ENCODE measurements at regions not wholly inside any gene's neighbourhood (a gene's known extent, or its start where the extent isn't known, plus 50 kb on each side); places are given as distances from the start of the nearest gene placed in this dataset.

- TF ChIP-seq NKRF (conservative IDR thresholded peaks at IDR 0.05) (no peak), KAT2A (conservative IDR thresholded peaks at IDR 0.05; ENCODE audit: control insufficient read depth, low read depth, low read length) (no peak)
Observed at GRCh38 chr16:86447228-86447627, 63.1 kb upstream of the FOXF1 start (continued).

- ChIA-PET CTCF (no interaction called here), POLR2A (no interaction called here), RAD21 (ENCODE audit: unreplicated experiment) (no interaction called here), SMC1A (ENCODE audit: uncharacterized antibody, unreplicated experiment) (no interaction called here)
- Histone ChIP-seq H3K27ac (ENCODE audit: control insufficient read depth, insufficient read depth) (no peak overlapping the region), H3K4me1 (ENCODE audit: control insufficient read depth, insufficient read depth, low read length) (no peaks in the 10 kb centered on the region), H3K36me3 (ENCODE audit: control insufficient read depth in 2 of 2, insufficient read depth in 2 of 2, low read length in 1 of 2) (no peaks in the 10 kb centered on the region), H3K27me3 (replicated peaks in 1 of 2; ENCODE audit: control insufficient read depth in 2 of 2, insufficient read depth in 2 of 2, low read length in 1 of 2) (peaks cover under 1 to 4% of the 10 kb centered on the region in 2 experiments; a peak in 3 of 4 replicates), H3K4me2 (ENCODE audit: control insufficient read depth, insufficient read depth) (no peak overlapping the region), H3K9me3 (replicated peaks; ENCODE audit: control insufficient read depth, insufficient read depth, low read length) (no peaks in the 10 kb centered on the region), H3K4me3 (no peak overlapping the region), H3K9ac (ENCODE audit: control insufficient read depth, insufficient read depth, low read length) (no peak overlapping the region), H3K79me2 (ENCODE audit: control insufficient read depth, insufficient read depth, low read length) (no peaks in the 10 kb centered on the region), H2AFZ (ENCODE audit: control insufficient read depth, low read depth, low read length) (no peak overlapping the region), H4K20me1 (ENCODE audit: control insufficient read depth, insufficient read depth) (no peaks in the 10 kb centered on the region)
- no TSS peak for BruUV-seq (replicated peaks)
- in situ Hi-C loops (cut with MboI) (no loop called here), intact Hi-C loops (cut with micrococcal nuclease; ENCODE audit: unreplicated experiment) (no loop called here)
- no peak for DNase-seq (ENCODE audit: low read depth, low spot score)
- WGBS (ENCODE audit: insufficient coverage, insufficient replicate concordance, low lambda C conversion rate, missing lambda C conversion rate) = 24% methylated on average over 11 of the region's 11 CpGs
- no peak for FAIRE-seq
- ATAC-seq = no peak
- TF ChIP-seq ZZZ3 (IDR thresholded peaks at IDR 0.05; ENCODE audit: control insufficient read depth, insufficient read length, low read depth) (no peak), ATF2 (IDR thresholded peaks at IDR 0.05; ENCODE audit: low read length) (no peak), IKZF1 (conservative IDR thresholded peaks at IDR 0.05) (no peak), NKRF (conservative IDR thresholded peaks at IDR 0.05) (no peak), STAT1 (conservative IDR thresholded peaks at IDR 0.05) (no peak), HCFC1 (IDR thresholded peaks at IDR 0.05; ENCODE audit: low read length) (no peak), ZBTB4 (CRISPR knock-in tag; IDR thresholded peaks at IDR 0.05) (no peak), JUNB (IDR thresholded peaks at IDR 0.05) (no peak), KDM1A (IDR thresholded peaks at IDR 0.05; ENCODE audit: borderline replicate concordance) (no peak), EED (IDR thresholded peaks at IDR 0.05; ENCODE audit: low read depth) (no peak), MTA3 (IDR thresholded peaks at IDR 0.05; ENCODE audit: borderline replicate concordance, low read length) (no peak), JUND (IDR thresholded peaks at IDR 0.05; ENCODE audit: low read depth, low read length) (no peak), PAX8 (IDR thresholded peaks at IDR 0.05) (no peak), PAX5 (IDR thresholded peaks at IDR 0.05; ENCODE audit: borderline replicate concordance, low read depth, low read length) (no peak), MTA2 (IDR thresholded peaks at IDR 0.05; ENCODE audit: low read depth) (no peak)
Observed at GRCh38 chr16:86448306-86448890, 61.9 kb upstream of the FOXF1 start.

Data from GM12878 (cell line).